Hepatocyte (in vitro differentiated cells): ENCODE measurements at regions not wholly inside any gene's neighbourhood (a gene's known extent, or its start where the extent isn't known, plus 50 kb on each side); places are given as distances from the start of the nearest gene placed in this dataset.

Experiments used
- DNase-seq: peaks from one replicate; pipeline ENCODE4 v3.0.0-alpha.2; 2016; ENCODE audit warnings: low spot score
- H2AFZ ChIP-seq: fragments of 200-600 bp; sonication (generic); 2 replicates; pipeline ENCODE4 v1.6.0; 2016; ENCODE audit warnings: antibody characterized with exemption, mild to moderate bottlenecking
- H3K27ac ChIP-seq: fragments of 200-600 bp; sonication (generic); 2 replicates; pipeline ENCODE4 v1.5.1; 2016; ENCODE audit warnings: mild to moderate bottlenecking
- H3K27me3 ChIP-seq: fragments of 200-600 bp; sonication (generic); 2 replicates; pipeline ENCODE4 v1.6.1; 2016
- H3K36me3 ChIP-seq: fragments of 200-600 bp; sonication (generic); replicated peaks from 2 replicates; pipeline ENCODE4 v1.5.1; 2016; ENCODE audit warnings: low read depth; ENCODE audit not compliant: insufficient read depth
- H3K4me1 ChIP-seq: fragments of 200-600 bp; sonication (generic); 2 replicates; pipeline ENCODE4 v1.5.1; 2016; ENCODE audit warnings: mild to moderate bottlenecking, moderate library complexity; ENCODE audit not compliant: insufficient read depth
- H3K4me2 ChIP-seq: fragments of 200-600 bp; sonication (generic); 2 replicates; pipeline ENCODE4 v1.6.0; 2016
- H3K4me3 ChIP-seq: fragments of 200-600 bp; sonication (generic); 2 replicates; pipeline ENCODE4 v1.5.1; 2016; ENCODE audit warnings: mild to moderate bottlenecking
- H3K79me2 ChIP-seq: fragments of 200-600 bp; sonication (generic); 2 replicates; pipeline ENCODE4 v1.6.0; 2017; ENCODE audit warnings: mild to moderate bottlenecking
- H3K9me2 ChIP-seq: fragments of 200-600 bp; sonication (generic); replicated peaks from 2 replicates; pipeline ENCODE4 v1.6.0; 2017; ENCODE audit warnings: mild to moderate bottlenecking; ENCODE audit not compliant: insufficient read depth
- H3K9me3 ChIP-seq: fragments of 200-600 bp; sonication (generic); 2 replicates; pipeline ENCODE4 v1.5.1; 2016; ENCODE audit warnings: low read depth, mild to moderate bottlenecking
- H4K20me1 ChIP-seq: fragments of 200-600 bp; sonication (generic); 2 replicates; pipeline ENCODE4 v1.6.0; 2016; ENCODE audit warnings: mild to moderate bottlenecking; ENCODE audit not compliant: insufficient read depth, poor library complexity, severe bottlenecking
- EZH2 ChIP-seq: fragments of 200-600 bp; sonication (generic); IDR thresholded peaks from 2 replicates; pipeline ENCODE4 v1.6.1; 2016; ENCODE audit warnings: antibody characterized with exemption, mild to moderate bottlenecking, borderline replicate concordance
- EZH2phosphoT487 ChIP-seq: fragments of 200-600 bp; sonication (generic); IDR thresholded peaks from one replicate; pipeline ENCODE4 v1.6.1; 2018; ENCODE audit warnings: antibody characterized with exemption, mild to moderate bottlenecking, low read depth, moderate library complexity; ENCODE audit not compliant: unreplicated experiment, severe bottlenecking
- WGBS: methylation state at CpG from one replicate; pipeline ENCODE4 v1.1.6; 2016; ENCODE audit warnings: low lambda C conversion rate; ENCODE audit errors: missing lambda C conversion rate; 5-methylcytosine and 5-hydroxymethylcytosine counted together
- TF ChIP-seq, protein P1 (sequence below): fragments of 200-600 bp; sonication (generic); IDR thresholded peaks from 2 replicates; pipeline ENCODE4 v1.5.1; 2016; ENCODE audit warnings: antibody characterized with exemption, mild to moderate bottlenecking; ENCODE audit not compliant: poor library complexity

DNA sequence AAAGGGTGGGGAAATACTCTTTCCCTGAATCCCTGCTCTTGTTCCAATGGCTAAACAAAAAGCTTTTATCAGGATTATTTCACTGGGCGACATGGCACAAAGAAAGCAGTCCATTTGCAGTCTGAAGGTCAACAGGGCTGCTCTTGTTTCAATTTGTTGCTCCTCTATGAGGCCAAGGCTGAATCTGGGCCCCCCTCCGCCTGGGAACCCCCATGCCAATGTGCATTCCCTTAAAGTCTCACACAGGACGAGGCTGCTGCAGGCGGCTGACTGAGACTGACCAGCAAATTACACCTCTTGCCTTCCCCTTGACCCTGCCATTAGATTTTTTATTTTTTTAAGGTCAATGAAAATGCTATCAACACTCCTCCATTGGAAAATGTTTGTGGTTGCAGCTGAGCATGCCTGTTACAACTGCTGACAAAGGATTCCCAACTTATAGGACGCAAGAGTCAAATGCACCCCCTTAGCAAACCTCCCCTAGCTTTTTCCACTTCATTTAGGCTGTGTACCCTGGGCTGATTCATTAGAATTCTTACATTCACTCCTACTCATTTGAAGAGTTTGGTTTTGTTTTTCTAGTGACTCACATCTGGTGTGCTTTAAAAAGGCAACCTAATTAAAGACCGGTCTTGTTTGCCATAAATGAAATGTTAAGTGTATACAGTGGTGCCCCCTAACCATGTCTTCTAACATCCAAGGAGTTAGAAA, 60.8 kb upstream of the ARHGEF3 start:
- no peaks in the 10 kb centered on the region for H3K9me2 ChIP-seq
- no peaks in the 10 kb centered on the region for H4K20me1 ChIP-seq
- H3K27me3 ChIP-seq, result no peaks in the 10 kb centered on the region
- H3K79me2 ChIP-seq, result no peaks in the 10 kb centered on the region
- no peak overlapping the region for H3K4me3 ChIP-seq
- TF ChIP-seq, protein P1, sequence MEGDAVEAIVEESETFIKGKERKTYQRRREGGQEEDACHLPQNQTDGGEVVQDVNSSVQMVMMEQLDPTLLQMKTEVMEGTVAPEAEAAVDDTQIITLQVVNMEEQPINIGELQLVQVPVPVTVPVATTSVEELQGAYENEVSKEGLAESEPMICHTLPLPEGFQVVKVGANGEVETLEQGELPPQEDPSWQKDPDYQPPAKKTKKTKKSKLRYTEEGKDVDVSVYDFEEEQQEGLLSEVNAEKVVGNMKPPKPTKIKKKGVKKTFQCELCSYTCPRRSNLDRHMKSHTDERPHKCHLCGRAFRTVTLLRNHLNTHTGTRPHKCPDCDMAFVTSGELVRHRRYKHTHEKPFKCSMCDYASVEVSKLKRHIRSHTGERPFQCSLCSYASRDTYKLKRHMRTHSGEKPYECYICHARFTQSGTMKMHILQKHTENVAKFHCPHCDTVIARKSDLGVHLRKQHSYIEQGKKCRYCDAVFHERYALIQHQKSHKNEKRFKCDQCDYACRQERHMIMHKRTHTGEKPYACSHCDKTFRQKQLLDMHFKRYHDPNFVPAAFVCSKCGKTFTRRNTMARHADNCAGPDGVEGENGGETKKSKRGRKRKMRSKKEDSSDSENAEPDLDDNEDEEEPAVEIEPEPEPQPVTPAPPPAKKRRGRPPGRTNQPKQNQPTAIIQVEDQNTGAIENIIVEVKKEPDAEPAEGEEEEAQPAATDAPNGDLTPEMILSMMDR, result no peak
- TF ChIP-seq EZH2phosphoT487, result no peak
- TF ChIP-seq EZH2, result no peak
- no peak overlapping the region for H3K4me2 ChIP-seq
- H2AFZ ChIP-seq, result no peak overlapping the region
- WGBS, result 56% methylated on average over 6 of the region's 6 CpGs
- H3K27ac ChIP-seq, result no peak overlapping the region
- H3K36me3 ChIP-seq, result no peaks in the 10 kb centered on the region
- no peak for DNase-seq
- H3K9me3 ChIP-seq, result no peaks in the 10 kb centered on the region
- peaks cover 8% of the 10 kb centered on the region for H3K4me1 ChIP-seq

DNA sequence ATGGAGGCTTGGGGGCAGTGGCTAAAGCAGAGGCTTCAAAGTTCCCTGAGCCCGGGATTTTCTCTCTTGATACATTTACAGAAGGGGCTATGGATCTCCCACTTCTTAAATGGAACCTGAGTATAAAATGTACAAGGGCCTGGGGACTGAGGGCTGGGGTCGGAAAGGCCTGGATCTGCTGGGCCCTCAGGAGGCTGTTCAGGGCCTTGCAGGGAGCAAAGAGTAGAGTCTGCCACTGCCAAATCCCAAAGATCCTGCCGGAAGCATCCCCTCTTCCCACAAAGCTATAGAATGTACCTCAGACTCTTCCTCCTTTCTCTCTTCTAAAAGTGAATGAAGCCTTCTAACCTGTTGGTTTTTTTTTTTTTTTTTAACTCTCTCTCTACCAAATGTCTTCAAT, 59.8 kb upstream of the ARHGEF3 start:
- no peak overlapping the region for H3K4me2 ChIP-seq
- no peak for TF ChIP-seq EZH2phosphoT487
- TF ChIP-seq, protein P1, result no peak
- no peak for TF ChIP-seq EZH2
- H3K9me3 ChIP-seq, result no peaks in the 10 kb centered on the region
- H3K9me2 ChIP-seq, result no peaks in the 10 kb centered on the region
- H3K27ac ChIP-seq, result no peak overlapping the region
- no peak overlapping the region for H3K4me3 ChIP-seq
- no peak for DNase-seq
- H3K4me1 ChIP-seq, result peaks cover 13% of the 10 kb centered on the region
- H4K20me1 ChIP-seq, result no peaks in the 10 kb centered on the region
- H3K36me3 ChIP-seq, result no peaks in the 10 kb centered on the region
- H3K27me3 ChIP-seq, result no peaks in the 10 kb centered on the region
- H3K79me2 ChIP-seq, result no peaks in the 10 kb centered on the region
- H2AFZ ChIP-seq, result no peak overlapping the region
- 89% methylated on average over 3 of the region's 3 CpGs for WGBS

DNA sequence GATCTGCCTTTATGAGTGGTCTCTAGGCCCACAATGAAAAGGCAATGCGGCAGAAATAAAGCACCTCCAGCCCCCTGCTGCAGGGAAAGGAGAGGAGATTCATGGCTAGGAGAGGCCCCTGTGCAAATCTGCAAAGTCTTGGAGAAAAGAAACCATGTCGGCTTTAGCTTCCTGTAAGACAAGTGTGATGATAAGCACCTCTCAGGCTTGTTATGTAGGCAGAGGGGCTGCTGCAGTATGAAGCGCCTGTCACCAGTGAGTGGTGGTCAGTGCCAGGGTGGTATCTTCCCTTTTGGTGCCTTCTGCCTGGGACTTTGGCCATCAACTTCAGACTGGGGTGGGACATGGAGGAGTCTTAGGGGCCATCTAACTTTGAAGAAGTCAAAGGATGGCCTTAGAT, 59.2 kb upstream of the ARHGEF3 start:
- H3K36me3 ChIP-seq, result no peaks in the 10 kb centered on the region
- H3K27me3 ChIP-seq, result no peaks in the 10 kb centered on the region
- H3K4me2 ChIP-seq, result no peak overlapping the region
- H3K9me3 ChIP-seq, result no peaks in the 10 kb centered on the region
- H3K4me1 ChIP-seq, result peaks cover 18% of the 10 kb centered on the region
- no peaks in the 10 kb centered on the region for H3K79me2 ChIP-seq
- H3K9me2 ChIP-seq, result no peaks in the 10 kb centered on the region
- no peak overlapping the region for H2AFZ ChIP-seq
- no peak overlapping the region for H3K27ac ChIP-seq
- TF ChIP-seq EZH2 (no peak), EZH2phosphoT487 (no peak)
- TF ChIP-seq, protein P1, result no peak
- H3K4me3 ChIP-seq, result no peak overlapping the region
- no peaks in the 10 kb centered on the region for H4K20me1 ChIP-seq
- DNase-seq, result no peak
- WGBS, result 76% methylated on average over 3 of the region's 3 CpGs
